ENCODE measurements at regions not wholly inside any gene's neighbourhood (a gene's known extent, or its start where the extent isn't known, plus 50 kb on each side); places are given as distances from the start of the nearest gene placed in this dataset.

GRCh38 chr16:86421995-86422394 lies 88.3 kb upstream of the FOXF1 start:
- Histone ChIP-seq H3K27me3 (ENCODE audit: insufficient read depth, poor library complexity, severe bottlenecking) (no peaks in the 10 kb centered on the region), H3K4me3 (replicated peaks; ENCODE audit: insufficient read depth, low read length) (no peak overlapping the region), H3K27ac (replicated peaks) (no peak overlapping the region)
- DNase-seq (ENCODE audit: low read depth in 1 of 2, low spot score in 1 of 2): no peak
- TF ChIP-seq SPI1 (IDR thresholded peaks at IDR 0.05; ENCODE audit: borderline replicate concordance, low read depth) (no peak), POLR2AphosphoS5 (IDR thresholded peaks at IDR 0.05; ENCODE audit: low read depth) (no peak), GABPA (IDR thresholded peaks at IDR 0.05; ENCODE audit: low read depth) (no peak)
- TF ChIP-seq, protein P1, sequence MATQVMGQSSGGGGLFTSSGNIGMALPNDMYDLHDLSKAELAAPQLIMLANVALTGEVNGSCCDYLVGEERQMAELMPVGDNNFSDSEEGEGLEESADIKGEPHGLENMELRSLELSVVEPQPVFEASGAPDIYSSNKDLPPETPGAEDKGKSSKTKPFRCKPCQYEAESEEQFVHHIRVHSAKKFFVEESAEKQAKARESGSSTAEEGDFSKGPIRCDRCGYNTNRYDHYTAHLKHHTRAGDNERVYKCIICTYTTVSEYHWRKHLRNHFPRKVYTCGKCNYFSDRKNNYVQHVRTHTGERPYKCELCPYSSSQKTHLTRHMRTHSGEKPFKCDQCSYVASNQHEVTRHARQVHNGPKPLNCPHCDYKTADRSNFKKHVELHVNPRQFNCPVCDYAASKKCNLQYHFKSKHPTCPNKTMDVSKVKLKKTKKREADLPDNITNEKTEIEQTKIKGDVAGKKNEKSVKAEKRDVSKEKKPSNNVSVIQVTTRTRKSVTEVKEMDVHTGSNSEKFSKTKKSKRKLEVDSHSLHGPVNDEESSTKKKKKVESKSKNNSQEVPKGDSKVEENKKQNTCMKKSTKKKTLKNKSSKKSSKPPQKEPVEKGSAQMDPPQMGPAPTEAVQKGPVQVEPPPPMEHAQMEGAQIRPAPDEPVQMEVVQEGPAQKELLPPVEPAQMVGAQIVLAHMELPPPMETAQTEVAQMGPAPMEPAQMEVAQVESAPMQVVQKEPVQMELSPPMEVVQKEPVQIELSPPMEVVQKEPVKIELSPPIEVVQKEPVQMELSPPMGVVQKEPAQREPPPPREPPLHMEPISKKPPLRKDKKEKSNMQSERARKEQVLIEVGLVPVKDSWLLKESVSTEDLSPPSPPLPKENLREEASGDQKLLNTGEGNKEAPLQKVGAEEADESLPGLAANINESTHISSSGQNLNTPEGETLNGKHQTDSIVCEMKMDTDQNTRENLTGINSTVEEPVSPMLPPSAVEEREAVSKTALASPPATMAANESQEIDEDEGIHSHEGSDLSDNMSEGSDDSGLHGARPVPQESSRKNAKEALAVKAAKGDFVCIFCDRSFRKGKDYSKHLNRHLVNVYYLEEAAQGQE (IDR thresholded peaks at IDR 0.05; ENCODE audit: insufficient replicate concordance, low read depth): no peak
- TF ChIP-seq, protein P2, sequence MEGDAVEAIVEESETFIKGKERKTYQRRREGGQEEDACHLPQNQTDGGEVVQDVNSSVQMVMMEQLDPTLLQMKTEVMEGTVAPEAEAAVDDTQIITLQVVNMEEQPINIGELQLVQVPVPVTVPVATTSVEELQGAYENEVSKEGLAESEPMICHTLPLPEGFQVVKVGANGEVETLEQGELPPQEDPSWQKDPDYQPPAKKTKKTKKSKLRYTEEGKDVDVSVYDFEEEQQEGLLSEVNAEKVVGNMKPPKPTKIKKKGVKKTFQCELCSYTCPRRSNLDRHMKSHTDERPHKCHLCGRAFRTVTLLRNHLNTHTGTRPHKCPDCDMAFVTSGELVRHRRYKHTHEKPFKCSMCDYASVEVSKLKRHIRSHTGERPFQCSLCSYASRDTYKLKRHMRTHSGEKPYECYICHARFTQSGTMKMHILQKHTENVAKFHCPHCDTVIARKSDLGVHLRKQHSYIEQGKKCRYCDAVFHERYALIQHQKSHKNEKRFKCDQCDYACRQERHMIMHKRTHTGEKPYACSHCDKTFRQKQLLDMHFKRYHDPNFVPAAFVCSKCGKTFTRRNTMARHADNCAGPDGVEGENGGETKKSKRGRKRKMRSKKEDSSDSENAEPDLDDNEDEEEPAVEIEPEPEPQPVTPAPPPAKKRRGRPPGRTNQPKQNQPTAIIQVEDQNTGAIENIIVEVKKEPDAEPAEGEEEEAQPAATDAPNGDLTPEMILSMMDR (IDR thresholded peaks at IDR 0.05; ENCODE audit: insufficient read depth, low read length): no peak

DNA sequence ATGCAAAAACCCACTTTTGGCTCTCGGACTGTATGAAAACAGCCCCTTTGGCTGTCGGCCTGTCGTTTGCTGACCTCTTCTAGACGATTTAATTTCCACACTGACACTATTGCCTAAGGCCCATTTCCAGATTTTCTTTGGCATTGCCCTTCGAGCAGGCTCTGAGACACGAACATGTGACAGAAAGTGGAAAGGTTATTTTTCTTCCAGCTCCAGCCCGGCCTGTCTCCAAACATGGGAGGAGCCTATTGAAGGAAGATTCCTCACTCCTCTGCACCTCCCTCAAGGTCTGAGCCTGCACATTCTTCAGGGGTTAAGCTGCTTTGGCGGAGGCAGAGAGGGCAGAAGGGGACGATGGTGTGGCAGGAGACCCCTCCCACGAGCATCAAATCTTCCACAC lies 85.9 kb upstream of the FOXF1 start:
- Histone ChIP-seq H3K27me3 (ENCODE audit: insufficient read depth, poor library complexity, severe bottlenecking) (no peaks in the 10 kb centered on the region), H3K27ac (replicated peaks) (no peak overlapping the region), H3K4me3 (replicated peaks; ENCODE audit: insufficient read depth, low read length) (no peak overlapping the region)
- no peak for DNase-seq (ENCODE audit: low read depth in 1 of 2, low spot score in 1 of 2)
- no peak for TF ChIP-seq POLR2AphosphoS5 (IDR thresholded peaks at IDR 0.05; ENCODE audit: low read depth)
- TF ChIP-seq, protein P1 (IDR thresholded peaks at IDR 0.05; ENCODE audit: insufficient replicate concordance, low read depth): no peak
- TF ChIP-seq, protein P2 (IDR thresholded peaks at IDR 0.05; ENCODE audit: insufficient read depth, low read length): no peak
- TF ChIP-seq GABPA (IDR thresholded peaks at IDR 0.05; ENCODE audit: low read depth): no peak
- no peak for TF ChIP-seq SPI1 (IDR thresholded peaks at IDR 0.05; ENCODE audit: borderline replicate concordance, low read depth)

DNA sequence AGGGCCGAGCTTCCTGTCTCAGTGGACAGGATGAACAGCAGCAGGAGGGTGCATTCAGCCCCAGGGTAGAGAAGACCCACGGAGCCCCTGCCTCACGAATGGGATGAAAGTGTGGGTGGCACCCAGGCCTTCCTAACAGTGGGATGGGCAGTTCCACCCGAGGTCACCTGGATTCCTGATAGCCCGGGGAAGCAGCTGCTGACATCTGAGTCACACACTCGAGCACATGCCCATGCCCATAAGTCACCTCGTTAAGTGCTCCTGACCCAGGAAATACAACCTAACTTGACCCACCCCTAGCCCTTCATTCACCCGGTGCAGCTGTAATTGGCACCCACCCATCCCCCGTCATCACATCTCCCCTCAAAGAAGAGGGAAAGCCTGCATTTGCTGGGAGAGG lies 85.3 kb upstream of the FOXF1 start:
- no peaks in the 10 kb centered on the region for H3K27me3 ChIP-seq (ENCODE audit: insufficient read depth, poor library complexity, severe bottlenecking)
- DNase-seq (ENCODE audit: low read depth in 1 of 2, low spot score in 1 of 2): no peak
- TF ChIP-seq GABPA (IDR thresholded peaks at IDR 0.05; ENCODE audit: low read depth) (no peak), POLR2AphosphoS5 (IDR thresholded peaks at IDR 0.05; ENCODE audit: low read depth) (no peak)
- TF ChIP-seq, protein P1 (IDR thresholded peaks at IDR 0.05; ENCODE audit: insufficient replicate concordance, low read depth): no peak
- TF ChIP-seq, protein P2 (IDR thresholded peaks at IDR 0.05; ENCODE audit: insufficient read depth, low read length): no peak
- no peak overlapping the region for H3K27ac ChIP-seq (replicated peaks)
- H3K4me3 ChIP-seq (replicated peaks; ENCODE audit: insufficient read depth, low read length): no peak overlapping the region

All from HL-60 (cell line).